ENCODE measurements at regions not wholly inside any gene's neighbourhood (a gene's known extent, or its start where the extent isn't known, plus 50 kb on each side); places are given as distances from the start of the nearest gene placed in this dataset.

GRCh38 chr12:116502141-116502725 lies 56.9 kb upstream of the MAP1LC3B2 start:
- no peak overlapping the region for H3K4me2 ChIP-seq (ENCODE audit: control insufficient read depth, extremely low read depth, insufficient read depth, low read depth, low read length)
- H3K79me2 ChIP-seq (ENCODE audit: control insufficient read depth, insufficient read depth, low read length): no peaks in the 10 kb centered on the region
- H3K36me3 ChIP-seq (ENCODE audit: control insufficient read depth in 2 of 2, extremely low read depth in 1 of 2, insufficient read depth in 2 of 2, low read length in 2 of 2): no peaks in the 10 kb centered on the region
- H3K9me3 ChIP-seq (ENCODE audit: control insufficient read depth, low read depth, low read length): no peaks in the 10 kb centered on the region
- H3K4me1 ChIP-seq (ENCODE audit: control insufficient read depth, extremely low read depth, insufficient read depth, low read length): peaks cover 25% of the 10 kb centered on the region
- DNase-seq (ENCODE audit: low read depth, low spot score): no peak
- no peaks in the 10 kb centered on the region for H3K27me3 ChIP-seq (ENCODE audit: control insufficient read depth, extremely low read depth, insufficient read depth, low read length)
- no peak overlapping the region for H2AFZ ChIP-seq (ENCODE audit: control insufficient read depth, low read length)
- dilution Hi-C loops (cut with MboI; ENCODE audit: extremely low pct_ligation_motif_present, low sequenced_read_pairs): no loop called here
- FAIRE-seq: no peak
- H4K20me1 ChIP-seq (ENCODE audit: control insufficient read depth, extremely low read depth, insufficient read depth, low read length): no peaks in the 10 kb centered on the region
- no peak overlapping the region for H3K9ac ChIP-seq (ENCODE audit: control insufficient read depth, extremely low read depth, insufficient read depth, low read length)
- no peaks in the 10 kb centered on the region for H3K9me1 ChIP-seq (ENCODE audit: control insufficient read depth, extremely low read depth, insufficient read depth, low read length)
- H3K27ac ChIP-seq (ENCODE audit: control insufficient read depth, insufficient read depth, low read length): no peak overlapping the region
- TF ChIP-seq CTCF (optimal IDR thresholded peaks at IDR 0.05 in 1 of 3, IDR thresholded peaks at IDR 0.05 in 1 of 3, conservative IDR thresholded peaks at IDR 0.05 in 1 of 3; ENCODE audit: extremely low read depth in 1 of 3, insufficient read depth in 2 of 3, low read length in 3 of 3): no peak
- TF ChIP-seq EZH2 (IDR thresholded peaks at IDR 0.05; ENCODE audit: low read length): no peak
- no peak overlapping the region for H3K4me3 ChIP-seq (ENCODE audit: control insufficient read depth in 2 of 3, extremely low read depth in 1 of 3, insufficient read depth in 2 of 3, low read depth in 1 of 3, low read length in 3 of 3)

- Histone ChIP-seq H3K4me1 (ENCODE audit: control insufficient read depth, extremely low read depth, insufficient read depth, low read length) (peaks cover 24% of the 10 kb centered on the region), H3K9ac (ENCODE audit: control insufficient read depth, extremely low read depth, insufficient read depth, low read length) (no peak overlapping the region), H3K79me2 (ENCODE audit: control insufficient read depth, insufficient read depth, low read length) (no peaks in the 10 kb centered on the region), H3K9me1 (ENCODE audit: control insufficient read depth, extremely low read depth, insufficient read depth, low read length) (no peaks in the 10 kb centered on the region), H3K27me3 (ENCODE audit: control insufficient read depth, extremely low read depth, insufficient read depth, low read length) (no peaks in the 10 kb centered on the region), H4K20me1 (ENCODE audit: control insufficient read depth, extremely low read depth, insufficient read depth, low read length) (no peaks in the 10 kb centered on the region), H3K4me3 (ENCODE audit: control insufficient read depth in 2 of 3, extremely low read depth in 1 of 3, insufficient read depth in 2 of 3, low read depth in 1 of 3, low read length in 3 of 3) (no peak overlapping the region), H3K9me3 (ENCODE audit: control insufficient read depth, low read depth, low read length) (no peaks in the 10 kb centered on the region), H3K4me2 (ENCODE audit: control insufficient read depth, extremely low read depth, insufficient read depth, low read depth, low read length) (no peak overlapping the region), H2AFZ (ENCODE audit: control insufficient read depth, low read length) (no peak overlapping the region), H3K27ac (ENCODE audit: control insufficient read depth, insufficient read depth, low read length) (no peak overlapping the region), H3K36me3 (ENCODE audit: control insufficient read depth in 2 of 2, extremely low read depth in 1 of 2, insufficient read depth in 2 of 2, low read length in 2 of 2) (no peaks in the 10 kb centered on the region)
- FAIRE-seq: no peak
- TF ChIP-seq EZH2 (IDR thresholded peaks at IDR 0.05; ENCODE audit: low read length) (no peak), CTCF (optimal IDR thresholded peaks at IDR 0.05 in 1 of 3, IDR thresholded peaks at IDR 0.05 in 1 of 3, conservative IDR thresholded peaks at IDR 0.05 in 1 of 3; ENCODE audit: extremely low read depth in 1 of 3, insufficient read depth in 2 of 3, low read length in 3 of 3) (no peak)
- DNase-seq (ENCODE audit: low read depth, low spot score): no peak
- dilution Hi-C loops (cut with MboI; ENCODE audit: extremely low pct_ligation_motif_present, low sequenced_read_pairs): no loop called here
Observed at GRCh38 chr12:116502989-116503496, 56.1 kb upstream of the MAP1LC3B2 start.
